Adipocyte (in vitro differentiated cells): ENCODE measurements at regions not wholly inside any gene's neighbourhood (a gene's known extent, or its start where the extent isn't known, plus 50 kb on each side); places are given as distances from the start of the nearest gene placed in this dataset.

Experiments
- DNase-seq: peaks from one replicate; pipeline ENCODE4 v3.0.0-alpha.2; 2015; ENCODE audit warnings: low read depth
- H3K27me3 ChIP-seq: replicated peaks from 2 replicates; pipeline ENCODE4 v1.7.0; 2013; ENCODE audit warnings: mild to moderate bottlenecking, low read length, moderate library complexity; ENCODE audit not compliant: control insufficient read depth, insufficient read depth
- H3K36me3 ChIP-seq: 2 replicates; pipeline ENCODE4 v1.7.0; 2013; ENCODE audit warnings: low read length, mild to moderate bottlenecking, moderate library complexity; ENCODE audit not compliant: control insufficient read depth, insufficient read depth, severe bottlenecking
- H3K4me1 ChIP-seq: 2 replicates; pipeline ENCODE4 v1.7.0; 2013; ENCODE audit warnings: mild to moderate bottlenecking, low read length, moderate library complexity; ENCODE audit not compliant: control insufficient read depth, insufficient read depth
- H3K4me3 ChIP-seq: 2 replicates; pipeline ENCODE4 v1.7.0; 2013; ENCODE audit warnings: mild to moderate bottlenecking, low read length, moderate library complexity
- H3K9ac ChIP-seq: 2 replicates; pipeline ENCODE4 v1.7.0; 2013; ENCODE audit warnings: mild to moderate bottlenecking, low read length, moderate library complexity
- H3K9me3 ChIP-seq: 2 replicates; pipeline ENCODE4 v1.7.0; 2013; ENCODE audit warnings: mild to moderate bottlenecking, low read length, moderate library complexity; ENCODE audit not compliant: control insufficient read depth

- no peak for DNase-seq
- Histone ChIP-seq H3K9ac (no peak overlapping the region), H3K36me3 (no peaks in the 10 kb centered on the region), H3K4me3 (no peak overlapping the region), H3K27me3 (no peaks in the 10 kb centered on the region), H3K4me1 (peaks cover 25% of the 10 kb centered on the region), H3K9me3 (no peaks in the 10 kb centered on the region)
These were observed 164.2 kb downstream of the FOXO1 start for GRCh38 chr13:40502236-40502635.

GRCh38 chr13:40503011-40503410 is 163.4 kb downstream of the FOXO1 start:
- H3K4me3 ChIP-seq, result no peak overlapping the region
- H3K9me3 ChIP-seq, result no peaks in the 10 kb centered on the region
- DNase-seq, result no peak
- no peaks in the 10 kb centered on the region for H3K36me3 ChIP-seq
- H3K27me3 ChIP-seq, result no peaks in the 10 kb centered on the region
- H3K4me1 ChIP-seq, result peaks cover 27% of the 10 kb centered on the region
- H3K9ac ChIP-seq, result no peak overlapping the region

GRCh38 chr13:40503966-40504591 is 162.4 kb downstream of the FOXO1 start:
- Histone ChIP-seq H3K9ac (no peak overlapping the region), H3K27me3 (no peaks in the 10 kb centered on the region), H3K9me3 (no peaks in the 10 kb centered on the region), H3K4me3 (no peak overlapping the region), H3K4me1 (peaks cover 37% of the 10 kb centered on the region), H3K36me3 (no peaks in the 10 kb centered on the region)
- DNase-seq, result no peak

GRCh38 chr13:40504641-40505040 is 161.8 kb downstream of the FOXO1 start:
- Histone ChIP-seq H3K36me3 (no peaks in the 10 kb centered on the region), H3K9ac (no peak overlapping the region), H3K4me1 (peaks cover 41% of the 10 kb centered on the region), H3K4me3 (no peak overlapping the region), H3K27me3 (no peaks in the 10 kb centered on the region), H3K9me3 (no peaks in the 10 kb centered on the region)
- no peak for DNase-seq

GRCh38 chr13:40505196-40505595 is 161.2 kb downstream of the FOXO1 start:
- H3K36me3 ChIP-seq, result no peaks in the 10 kb centered on the region
- no peak for DNase-seq
- H3K9ac ChIP-seq, result no peak overlapping the region
- H3K4me1 ChIP-seq, result peaks cover 41% of the 10 kb centered on the region
- no peak overlapping the region for H3K4me3 ChIP-seq
- no peaks in the 10 kb centered on the region for H3K9me3 ChIP-seq
- no peaks in the 10 kb centered on the region for H3K27me3 ChIP-seq
